ENCODE measurements at regions not wholly inside any gene's neighbourhood (a gene's known extent, or its start where the extent isn't known, plus 50 kb on each side); places are given as distances from the start of the nearest gene placed in this dataset.

DNA sequence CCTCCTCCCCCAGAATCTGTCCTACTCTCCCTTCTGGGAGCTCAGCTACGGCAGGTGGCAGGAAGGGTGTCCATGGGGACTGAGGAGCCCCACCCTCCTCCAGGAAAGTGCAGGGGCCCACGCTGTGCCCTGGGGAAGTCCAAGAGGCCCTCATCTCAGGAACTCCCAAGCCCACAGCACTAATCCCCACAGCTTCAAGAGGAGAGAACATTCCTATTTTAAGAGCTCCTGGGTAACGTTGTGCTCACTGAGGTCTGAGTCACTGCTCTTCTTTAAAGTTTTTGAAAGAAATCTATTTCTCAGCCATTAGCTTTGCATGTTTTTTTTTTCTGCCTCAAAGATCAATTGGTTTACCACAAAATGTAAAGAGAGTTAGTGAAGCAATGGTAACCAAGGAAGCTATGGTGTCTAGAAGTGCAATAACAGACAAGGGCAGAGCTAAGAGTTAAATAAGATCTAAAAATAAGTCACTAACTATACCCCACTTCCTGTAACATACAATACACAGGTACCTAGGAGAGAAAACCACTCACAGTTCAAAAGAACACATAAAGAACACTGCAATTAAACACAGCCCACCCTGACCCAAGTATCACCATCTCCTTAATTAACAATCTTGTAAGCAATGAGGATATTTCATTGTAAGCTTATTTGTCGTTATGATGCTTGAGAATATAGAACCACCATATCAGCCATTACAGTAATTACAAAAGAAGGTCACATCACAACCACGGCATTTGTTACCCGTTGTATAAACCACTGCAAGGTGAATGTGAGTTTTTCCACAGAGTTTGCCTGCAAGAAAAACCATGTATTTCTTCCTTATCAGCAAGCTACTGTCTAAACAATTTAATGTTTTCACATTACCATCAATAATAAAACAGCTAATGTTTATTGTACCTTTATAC lies 382.3 kb upstream of the SLC30A5 start:
- no peaks in the 10 kb centered on the region for H3K4me1 ChIP-seq (ENCODE audit: insufficient read depth, low read length)
- no peak overlapping the region for H3K4me3 ChIP-seq (ENCODE audit: low read depth in 1 of 2, low read length in 2 of 2)
- no peaks in the 10 kb centered on the region for H3K36me3 ChIP-seq (ENCODE audit: insufficient read depth, low read length)
- no peak overlapping the region for H3K9ac ChIP-seq (ENCODE audit: low read length)
- H3K9me3 ChIP-seq (ENCODE audit: low read length), result no peaks in the 10 kb centered on the region
- no peak overlapping the region for H3K27ac ChIP-seq (ENCODE audit: low read depth, low read length)
- no peaks in the 10 kb centered on the region for H3K27me3 ChIP-seq (ENCODE audit: control insufficient read depth in 1 of 2, insufficient read depth in 2 of 2, low read length in 2 of 2)

DNA sequence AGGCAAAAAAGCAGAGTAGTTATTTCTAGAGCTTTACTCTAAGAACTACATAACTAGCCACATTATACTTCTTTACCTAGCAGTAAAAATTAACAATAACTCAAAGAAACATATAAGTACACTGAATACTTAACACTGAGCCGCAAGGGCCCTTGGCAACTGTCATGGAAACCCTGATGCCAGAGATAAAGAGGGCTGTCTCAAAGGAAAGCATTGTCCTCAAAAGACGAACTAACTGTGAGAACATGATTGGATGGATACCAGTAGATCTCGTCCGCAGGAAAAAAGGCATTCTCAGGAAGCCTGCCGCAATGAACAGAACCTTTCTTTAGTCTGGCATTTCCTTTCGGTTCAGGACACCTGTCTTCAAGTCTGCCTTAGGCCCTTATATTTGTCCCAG lies 379.0 kb upstream of the SLC30A5 start:
- no peaks in the 10 kb centered on the region for H3K36me3 ChIP-seq (ENCODE audit: insufficient read depth, low read length)
- no peak overlapping the region for H3K4me3 ChIP-seq (ENCODE audit: low read depth in 1 of 2, low read length in 2 of 2)
- H3K27ac ChIP-seq (ENCODE audit: low read depth, low read length), result no peak overlapping the region
- H3K9me3 ChIP-seq (ENCODE audit: low read length), result no peaks in the 10 kb centered on the region
- no peaks in the 10 kb centered on the region for H3K4me1 ChIP-seq (ENCODE audit: insufficient read depth, low read length)
- H3K27me3 ChIP-seq (ENCODE audit: control insufficient read depth in 1 of 2, insufficient read depth in 2 of 2, low read length in 2 of 2), result no peaks in the 10 kb centered on the region
- no peak overlapping the region for H3K9ac ChIP-seq (ENCODE audit: low read length)

DNA sequence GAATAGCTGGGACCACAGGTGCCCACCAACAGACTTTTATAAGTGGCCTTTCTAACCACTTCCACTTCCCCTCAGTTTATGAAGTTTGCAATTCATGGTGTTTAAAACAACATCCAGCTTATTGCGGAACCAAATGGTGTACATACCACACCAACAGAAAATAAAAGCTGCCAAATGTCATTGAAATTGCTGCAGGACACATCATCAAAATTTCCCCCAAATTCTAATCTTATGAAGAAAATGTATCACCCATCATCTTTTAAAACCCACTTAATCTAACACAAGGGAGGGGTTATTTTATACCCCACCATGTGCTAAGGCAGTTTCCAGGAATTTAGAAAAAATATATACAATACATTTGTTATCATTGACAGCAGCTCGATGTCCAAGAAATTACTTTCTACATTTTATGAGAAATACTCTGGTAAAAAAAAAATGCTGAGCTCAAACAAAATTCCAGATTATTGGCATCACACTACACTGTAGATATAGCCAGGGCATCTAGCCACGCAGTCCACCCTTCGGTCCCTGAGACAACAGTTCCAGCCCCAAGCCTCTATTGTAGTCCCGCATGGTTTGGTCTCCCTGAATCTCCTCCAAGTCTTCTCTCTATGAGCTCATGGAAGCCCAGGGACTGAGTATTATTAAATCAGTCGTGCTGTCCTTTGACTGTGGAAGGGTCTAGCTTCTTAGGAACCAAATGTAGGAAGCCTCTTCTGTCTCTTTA lies 372.8 kb upstream of the SLC30A5 start:
- Histone ChIP-seq H3K27ac (ENCODE audit: low read depth, low read length) (no peak overlapping the region), H3K36me3 (ENCODE audit: insufficient read depth, low read length) (no peaks in the 10 kb centered on the region), H3K4me1 (ENCODE audit: insufficient read depth, low read length) (no peaks in the 10 kb centered on the region), H3K9me3 (ENCODE audit: low read length) (no peaks in the 10 kb centered on the region), H3K4me3 (ENCODE audit: low read depth in 1 of 2, low read length in 2 of 2) (no peak overlapping the region), H3K27me3 (ENCODE audit: control insufficient read depth in 1 of 2, insufficient read depth in 2 of 2, low read length in 2 of 2) (no peaks in the 10 kb centered on the region), H3K9ac (ENCODE audit: low read length) (no peak overlapping the region)

DNA sequence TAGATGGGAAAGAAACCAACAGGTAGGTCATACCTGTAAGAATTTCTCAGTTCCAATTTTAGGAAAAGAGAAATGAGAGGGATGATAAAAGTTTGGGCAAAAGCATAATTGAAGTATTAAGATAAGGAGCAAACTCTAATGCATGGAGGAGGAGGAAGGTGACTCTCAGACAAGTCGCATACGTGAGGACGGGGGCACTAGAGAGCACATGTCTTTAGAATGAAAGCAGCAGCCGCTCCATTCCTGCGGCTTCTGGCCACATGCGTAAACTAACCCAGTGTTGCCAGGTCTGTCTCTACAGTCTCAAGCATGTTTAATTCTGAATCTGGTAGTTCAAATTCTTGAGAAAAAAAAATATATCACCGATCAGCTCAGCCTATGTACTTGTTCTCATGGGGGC lies 371.5 kb upstream of the SLC30A5 start:
- H3K27ac ChIP-seq (ENCODE audit: low read depth, low read length), result no peak overlapping the region
- H3K4me1 ChIP-seq (ENCODE audit: insufficient read depth, low read length), result no peaks in the 10 kb centered on the region
- H3K9ac ChIP-seq (ENCODE audit: low read length), result no peak overlapping the region
- H3K27me3 ChIP-seq (ENCODE audit: control insufficient read depth in 1 of 2, insufficient read depth in 2 of 2, low read length in 2 of 2), result no peaks in the 10 kb centered on the region
- no peak overlapping the region for H3K4me3 ChIP-seq (ENCODE audit: low read depth in 1 of 2, low read length in 2 of 2)
- no peaks in the 10 kb centered on the region for H3K9me3 ChIP-seq (ENCODE audit: low read length)
- H3K36me3 ChIP-seq (ENCODE audit: insufficient read depth, low read length), result no peaks in the 10 kb centered on the region

DNA sequence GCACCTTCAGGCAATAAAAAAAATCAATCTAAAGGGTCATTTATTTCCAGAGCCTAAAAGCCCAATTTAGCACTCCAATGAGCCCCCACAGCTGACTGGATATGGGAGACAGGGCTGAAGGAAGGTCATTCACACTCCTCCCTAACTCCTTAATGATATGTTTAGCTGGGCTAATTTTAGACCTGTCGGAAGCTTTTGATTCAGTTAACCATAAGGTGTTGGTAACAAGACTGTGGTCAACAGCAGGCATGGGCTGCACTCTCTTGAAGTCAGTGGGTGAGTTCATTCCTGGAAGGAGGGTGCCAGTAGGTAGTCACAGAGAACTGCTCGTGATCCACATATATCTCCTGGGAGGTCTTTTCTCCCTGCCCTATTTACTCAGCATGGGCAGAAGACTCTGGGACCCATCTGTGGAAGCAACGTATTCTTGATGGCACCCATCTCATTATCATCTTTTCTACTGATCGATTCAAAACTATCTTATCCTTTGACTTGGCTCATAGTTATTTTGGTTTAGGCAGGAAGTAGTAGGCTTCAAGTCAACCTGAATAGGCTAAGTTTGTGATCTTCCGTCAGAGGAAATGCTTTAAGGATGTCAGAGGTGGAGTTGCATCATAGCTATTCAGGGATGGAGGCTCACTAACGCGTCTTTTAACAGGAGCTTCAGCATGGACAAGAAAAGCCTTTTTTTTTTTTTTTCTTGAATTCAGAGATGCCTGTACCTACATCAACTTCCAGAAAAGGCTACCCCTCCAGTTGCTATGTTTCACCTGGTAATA lies 367.7 kb upstream of the SLC30A5 start:
- H3K27ac ChIP-seq (ENCODE audit: low read depth, low read length), result no peak overlapping the region
- H3K9ac ChIP-seq (ENCODE audit: low read length), result no peak overlapping the region
- peaks cover 4% of the 10 kb centered on the region for H3K4me1 ChIP-seq (ENCODE audit: insufficient read depth, low read length)

DNA sequence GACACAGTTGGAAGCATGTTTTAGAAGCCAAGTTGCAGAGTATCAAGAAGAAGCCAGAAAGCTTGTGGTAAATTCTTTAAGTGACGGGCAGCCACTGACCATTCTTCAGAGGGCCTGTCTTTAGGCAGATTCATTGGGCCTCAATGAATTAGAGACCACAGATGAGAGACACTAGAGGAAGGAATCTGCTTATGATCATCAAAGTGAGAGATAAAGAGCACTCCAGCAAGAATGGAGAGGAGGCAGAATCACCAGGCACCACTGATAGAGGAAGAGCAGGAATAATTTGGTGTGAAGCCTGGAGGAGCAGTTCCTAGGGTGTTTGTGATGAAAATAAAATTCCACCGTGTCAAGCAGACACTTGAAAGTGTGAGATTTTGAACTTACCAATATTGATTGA lies 365.9 kb upstream of the SLC30A5 start:
- Histone ChIP-seq H3K9ac (ENCODE audit: low read length) (no peak overlapping the region), H3K4me3 (ENCODE audit: low read depth in 1 of 2, low read length in 2 of 2) (no peak overlapping the region), H3K36me3 (ENCODE audit: insufficient read depth, low read length) (no peaks in the 10 kb centered on the region), H3K4me1 (ENCODE audit: insufficient read depth, low read length) (peaks cover 4% of the 10 kb centered on the region), H3K27me3 (ENCODE audit: control insufficient read depth in 1 of 2, insufficient read depth in 2 of 2, low read length in 2 of 2) (no peaks in the 10 kb centered on the region), H3K9me3 (ENCODE audit: low read length) (no peaks in the 10 kb centered on the region), H3K27ac (ENCODE audit: low read depth, low read length) (no peak overlapping the region)

More for the DNA sequence above, 367.7 kb upstream of the SLC30A5 start:
- H3K27me3 ChIP-seq (ENCODE audit: control insufficient read depth in 1 of 2, insufficient read depth in 2 of 2, low read length in 2 of 2), result no peaks in the 10 kb centered on the region
- no peaks in the 10 kb centered on the region for H3K9me3 ChIP-seq (ENCODE audit: low read length)
- no peak overlapping the region for H3K4me3 ChIP-seq (ENCODE audit: low read depth in 1 of 2, low read length in 2 of 2)
- no peaks in the 10 kb centered on the region for H3K36me3 ChIP-seq (ENCODE audit: insufficient read depth, low read length)

DNA sequence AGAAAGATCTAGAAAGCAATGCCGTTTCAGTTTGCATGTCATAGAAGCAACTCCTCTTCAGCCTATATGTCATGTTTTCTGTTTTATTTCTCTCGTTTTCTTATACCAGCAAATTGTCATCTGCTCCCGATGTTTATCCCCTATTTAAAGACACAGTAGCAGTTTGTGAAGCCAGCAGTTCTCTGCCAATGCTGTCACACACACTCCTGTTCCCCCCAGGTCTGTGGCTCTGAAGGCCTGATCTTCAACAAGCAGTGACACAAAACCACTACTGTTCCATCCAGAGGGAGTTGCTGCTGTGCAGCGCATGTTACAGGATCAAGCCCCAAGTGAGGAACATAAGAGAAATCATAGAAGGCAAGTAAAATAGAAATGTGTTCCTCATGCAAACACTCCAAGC lies 364.1 kb upstream of the SLC30A5 start:
- Histone ChIP-seq H3K27ac (ENCODE audit: low read depth, low read length) (no peak overlapping the region), H3K27me3 (ENCODE audit: control insufficient read depth in 1 of 2, insufficient read depth in 2 of 2, low read length in 2 of 2) (no peaks in the 10 kb centered on the region), H3K9ac (ENCODE audit: low read length) (no peak overlapping the region), H3K4me3 (ENCODE audit: low read depth in 1 of 2, low read length in 2 of 2) (no peak overlapping the region), H3K4me1 (ENCODE audit: insufficient read depth, low read length) (peaks cover 4% of the 10 kb centered on the region), H3K36me3 (ENCODE audit: insufficient read depth, low read length) (no peaks in the 10 kb centered on the region), H3K9me3 (ENCODE audit: low read length) (no peaks in the 10 kb centered on the region)

DNA sequence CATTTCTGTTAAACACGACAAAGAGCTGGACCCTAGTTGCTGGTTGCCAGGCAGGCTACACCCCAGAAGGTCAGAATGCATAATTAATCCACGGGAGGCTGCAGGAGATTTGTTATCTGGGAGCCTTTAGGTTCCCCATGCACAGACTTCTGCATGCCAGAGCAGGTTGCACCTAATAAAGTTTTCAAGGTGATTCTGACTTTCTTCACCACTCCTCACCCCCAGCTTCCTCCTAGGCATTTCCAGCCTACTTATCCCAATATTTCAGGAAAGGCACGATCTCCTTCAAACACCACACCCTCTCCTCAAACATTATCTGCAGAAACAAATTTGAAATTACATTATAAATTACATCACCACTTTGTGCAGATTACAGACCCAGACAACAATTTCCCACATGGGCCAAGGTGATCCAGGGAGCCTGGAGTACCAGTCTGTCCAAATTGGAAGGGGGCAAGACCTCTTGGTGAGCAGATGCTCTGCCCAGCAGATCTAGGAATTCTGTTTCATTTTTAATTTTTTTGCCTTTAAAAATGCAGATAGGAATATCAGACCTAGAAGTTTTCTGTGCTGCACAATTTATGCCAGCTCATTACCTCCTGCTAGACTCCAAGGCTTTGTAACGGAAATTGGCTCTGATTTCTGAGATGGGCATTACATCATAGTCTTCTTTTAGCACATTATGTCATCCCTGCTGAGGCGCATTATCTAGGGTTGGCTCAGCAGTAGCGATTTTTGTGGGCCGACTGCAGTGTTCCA lies 363.4 kb upstream of the SLC30A5 start:
- Histone ChIP-seq H3K36me3 (ENCODE audit: insufficient read depth, low read length) (no peaks in the 10 kb centered on the region), H3K9me3 (ENCODE audit: low read length) (no peaks in the 10 kb centered on the region), H3K4me3 (ENCODE audit: low read depth in 1 of 2, low read length in 2 of 2) (no peak overlapping the region), H3K4me1 (ENCODE audit: insufficient read depth, low read length) (peaks cover 4% of the 10 kb centered on the region), H3K27me3 (ENCODE audit: control insufficient read depth in 1 of 2, insufficient read depth in 2 of 2, low read length in 2 of 2) (no peaks in the 10 kb centered on the region), H3K27ac (ENCODE audit: low read depth, low read length) (peak overlapping the region; percentile 14), H3K9ac (ENCODE audit: low read length) (no peak overlapping the region)

DNA sequence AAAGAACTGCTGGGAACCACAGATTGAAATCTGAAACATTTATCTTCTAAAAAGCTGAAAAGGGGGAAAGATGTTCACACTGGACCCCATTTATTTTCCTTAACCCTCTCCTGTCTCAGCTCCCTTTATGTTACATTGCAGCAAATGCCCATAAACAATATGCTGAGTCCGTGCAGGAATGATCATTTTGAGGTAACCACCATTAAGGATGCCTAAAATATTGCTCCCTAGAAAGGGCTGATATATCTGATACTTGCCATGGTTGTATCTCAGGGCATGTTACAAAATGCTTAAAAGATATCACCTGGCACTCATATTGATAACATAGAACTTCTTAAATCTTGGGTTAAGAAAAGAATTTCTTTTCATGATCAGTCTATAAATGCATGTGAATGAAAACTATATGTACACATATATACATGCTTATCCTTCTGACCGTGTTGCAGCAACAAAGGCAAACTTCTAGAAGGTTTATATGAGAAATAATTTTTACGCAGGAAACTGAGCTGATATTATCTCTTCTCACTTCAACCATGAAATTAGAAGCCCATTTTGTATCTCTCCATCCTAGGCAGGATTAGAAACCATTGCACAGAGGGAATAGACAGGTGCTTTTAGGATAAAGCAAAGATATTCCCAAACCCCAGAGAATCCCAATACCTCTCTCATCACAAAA lies 362.7 kb upstream of the SLC30A5 start:
- no peak overlapping the region for H3K9ac ChIP-seq (ENCODE audit: low read length)
- H3K27me3 ChIP-seq (ENCODE audit: control insufficient read depth in 1 of 2, insufficient read depth in 2 of 2, low read length in 2 of 2), result no peaks in the 10 kb centered on the region
- no peak overlapping the region for H3K27ac ChIP-seq (ENCODE audit: low read depth, low read length)
- H3K9me3 ChIP-seq (ENCODE audit: low read length), result no peaks in the 10 kb centered on the region
- H3K4me1 ChIP-seq (ENCODE audit: insufficient read depth, low read length), result peaks cover 4% of the 10 kb centered on the region
- H3K4me3 ChIP-seq (ENCODE audit: low read depth in 1 of 2, low read length in 2 of 2), result no peak overlapping the region
- no peaks in the 10 kb centered on the region for H3K36me3 ChIP-seq (ENCODE audit: insufficient read depth, low read length)

DNA sequence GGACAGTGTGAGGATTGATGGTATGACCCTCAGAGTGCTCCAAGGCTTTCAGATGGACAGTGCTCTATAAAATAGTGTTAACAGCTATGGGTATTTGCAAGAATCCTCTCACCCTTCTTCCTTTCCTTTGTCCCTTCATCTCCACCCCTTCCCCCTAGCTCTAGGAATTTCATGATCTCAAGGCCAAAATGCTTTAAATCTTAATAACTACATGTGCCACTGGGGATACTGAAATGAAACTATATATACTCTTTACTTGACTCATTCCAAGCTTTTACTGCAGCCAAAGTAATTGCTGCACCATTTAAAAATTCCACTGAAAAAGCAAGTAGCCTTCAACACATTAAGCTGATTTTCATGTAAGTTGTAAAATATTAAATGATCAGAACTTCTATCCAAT lies 361.6 kb upstream of the SLC30A5 start:
- H3K9ac ChIP-seq (ENCODE audit: low read length), result no peak overlapping the region
- H3K4me3 ChIP-seq (ENCODE audit: low read depth in 1 of 2, low read length in 2 of 2), result no peak overlapping the region
- H3K36me3 ChIP-seq (ENCODE audit: insufficient read depth, low read length), result no peaks in the 10 kb centered on the region
- H3K4me1 ChIP-seq (ENCODE audit: insufficient read depth, low read length), result peaks cover 4% of the 10 kb centered on the region
- no peaks in the 10 kb centered on the region for H3K27me3 ChIP-seq (ENCODE audit: control insufficient read depth in 1 of 2, insufficient read depth in 2 of 2, low read length in 2 of 2)
- H3K27ac ChIP-seq (ENCODE audit: low read depth, low read length), result no peak overlapping the region
- H3K9me3 ChIP-seq (ENCODE audit: low read length), result no peaks in the 10 kb centered on the region
